Stomach (tissue), 4 donors: ENCODE measurements at regions not wholly inside any gene's neighbourhood (a gene's known extent, or its start where the extent isn't known, plus 50 kb on each side); places are given as distances from the start of the nearest gene placed in this dataset.

ENCODE experiments used
- CTCF ChIP-seq, 7 experiments: fragments of 450-650 bp in 4 of 7; fragments of 200-600 bp in 3 of 7; sonication (generic) in 3 of 7; IDR thresholded peaks; one replicate each; pipeline ENCODE4 v1.5.1; 2016 to 2019; ENCODE audit warnings: antibody characterized with exemption in 7 of 7, control low read depth in 2 of 7, mild to moderate bottlenecking in 1 of 7
- POLR2AphosphoS5 ChIP-seq, 3 donors: sonication (generic); formaldehyde crosslinking; IDR thresholded peaks; one replicate each; pipeline ENCODE4 v1.6.1; 2016; ENCODE audit warnings: antibody characterized with exemption in 3 of 3

GRCh38 chr7:18228686-18229085, 201.0 kb upstream of the PRPS1L1 start:
- no peak for TF ChIP-seq CTCF (IDR thresholded peaks at IDR 0.05)
- no peak for TF ChIP-seq POLR2AphosphoS5 (IDR thresholded peaks at IDR 0.05)
